Small intestine (tissue), 7 donors: ENCODE measurements at regions not wholly inside any gene's neighbourhood (a gene's known extent, or its start where the extent isn't known, plus 50 kb on each side); places are given as distances from the start of the nearest gene placed in this dataset.

Experiments used
- DNase-seq, 2 donors: peaks; one replicate each; pipeline versions ENCODE4 v3.0.0 to v3.0.0-alpha.2; 2013
- FAIRE-seq: peaks from 2 replicates; lab custom pipeline; 2012; peaks lifted over from hg19 to GRCh38; lab: Jason Lieb, UNC
- H3K27ac ChIP-seq, 3 donors: one replicate each; pipeline ENCODE4 v1.5.1; 2013; ENCODE audit warnings: low read length in 2 of 3, mild to moderate bottlenecking in 2 of 3, control low read depth in 1 of 3, inconsistent platforms in 1 of 3, low read depth in 1 of 3, moderate library complexity in 1 of 3
- H3K27me3 ChIP-seq, 3 donors: one replicate each; pipeline ENCODE4 v1.6.1; 2013; ENCODE audit warnings: low read length in 3 of 3, inconsistent platforms in 1 of 3; ENCODE audit not compliant: control insufficient read depth in 3 of 3, insufficient read depth in 3 of 3
- H3K36me3 ChIP-seq, 3 donors: one replicate each; pipeline ENCODE4 v1.6.1; 2013; ENCODE audit warnings: low read length in 3 of 3, inconsistent platforms in 1 of 3, low read depth in 1 of 3, mild to moderate bottlenecking in 1 of 3, moderate library complexity in 1 of 3; ENCODE audit not compliant: control insufficient read depth in 3 of 3, insufficient read depth in 2 of 3
- H3K4me1 ChIP-seq, 3 donors: one replicate each; pipeline ENCODE4 v1.6.1; 2013; ENCODE audit warnings: low read length in 2 of 3, inconsistent platforms in 1 of 3, low read depth in 1 of 3, mild to moderate bottlenecking in 1 of 3, moderate library complexity in 1 of 3; ENCODE audit not compliant: control insufficient read depth in 3 of 3, insufficient read depth in 2 of 3
- H3K4me3 ChIP-seq, 3 donors: one replicate each; pipeline ENCODE4 v1.5.1; 2013; ENCODE audit warnings: low read length in 3 of 3, control low read depth in 1 of 3, inconsistent platforms in 1 of 3, low read depth in 1 of 3, mild to moderate bottlenecking in 1 of 3, moderate library complexity in 1 of 3
- H3K9me3 ChIP-seq, 2 donors: one replicate each; pipeline ENCODE4 v1.6.1; 2013; ENCODE audit warnings: low read depth in 1 of 2, low read length in 1 of 2; ENCODE audit not compliant: control insufficient read depth in 2 of 2, insufficient read depth in 1 of 2
- WGBS, 3 donors: extraction: QIAGEN DNeasy Blood & Tissue Kit; methylation state at CpG; one replicate each; pipeline ENCODE4 v1.1.7; 2013; 5-methylcytosine and 5-hydroxymethylcytosine counted together
- donor health status: healthy with polysubstance abuse.
- donor health status: control.
- donor health status: control.
- donor health status: Bipolar disorder and iron deficiency.
- donor health status: healthy.

DNA sequence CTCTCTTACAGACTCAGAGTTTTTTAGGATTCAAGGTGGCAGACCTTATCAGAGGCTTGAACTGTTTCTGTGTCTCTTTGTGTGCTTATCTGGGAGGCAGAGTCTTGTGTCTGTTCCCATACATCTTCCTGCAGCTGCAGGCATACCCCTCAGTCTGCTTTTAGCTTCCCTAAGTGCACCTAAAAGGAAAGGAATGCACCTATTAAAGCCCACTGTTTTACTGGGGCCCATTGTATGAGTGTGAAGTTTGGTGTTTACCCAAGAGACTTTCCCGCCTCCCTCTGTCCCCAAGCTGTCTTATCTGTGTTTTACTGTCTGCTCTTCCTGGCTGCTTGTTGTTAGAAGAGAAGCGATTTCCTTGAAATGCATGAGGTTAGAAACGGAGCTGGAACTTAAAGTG, 1757.3 kb upstream of the PIK3C3 start:
- 34 to 59% (median 43%) methylated on average over 3 of the region's 3 CpGs for whole genome bisulfite sequencing, 3 donors
- no peak for DNase-seq
- Histone ChIP-seq H3K27ac (no peak overlapping the region), H3K27me3 (no peaks in the 10 kb centered on the region), H3K9me3 (no peaks in the 10 kb centered on the region), H3K4me3 (no peak overlapping the region), H3K36me3 (no peaks in the 10 kb centered on the region), H3K4me1 (no peaks in the 10 kb centered on the region)
- FAIRE-seq = no peak

DNA sequence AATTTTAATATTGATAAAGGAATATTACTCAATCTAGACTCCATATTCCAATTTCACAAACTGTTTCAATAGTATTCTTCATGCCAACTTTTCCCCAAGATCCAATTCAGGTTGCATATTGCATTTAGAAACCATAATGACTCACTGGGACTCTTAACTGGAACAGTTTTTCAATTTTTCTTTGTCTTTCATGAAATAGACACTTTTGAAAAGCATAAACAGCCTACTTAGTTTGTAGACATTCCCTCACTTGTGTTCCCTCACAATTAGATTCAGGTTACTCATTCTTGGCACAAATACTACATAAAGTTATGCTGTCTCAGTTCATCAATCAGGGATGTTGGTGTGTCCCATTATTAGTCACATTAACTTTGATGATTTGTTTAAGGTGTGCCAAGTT, 1768.4 kb upstream of the PIK3C3 start:
- Histone ChIP-seq H3K27ac (no peak overlapping the region), H3K36me3 (no peaks in the 10 kb centered on the region), H3K4me1 (no peaks in the 10 kb centered on the region), H3K9me3 (no peaks in the 10 kb centered on the region), H3K27me3 (no peaks in the 10 kb centered on the region), H3K4me3 (no peak overlapping the region)
- FAIRE-seq = no peak
- DNase-seq = no peak

DNA sequence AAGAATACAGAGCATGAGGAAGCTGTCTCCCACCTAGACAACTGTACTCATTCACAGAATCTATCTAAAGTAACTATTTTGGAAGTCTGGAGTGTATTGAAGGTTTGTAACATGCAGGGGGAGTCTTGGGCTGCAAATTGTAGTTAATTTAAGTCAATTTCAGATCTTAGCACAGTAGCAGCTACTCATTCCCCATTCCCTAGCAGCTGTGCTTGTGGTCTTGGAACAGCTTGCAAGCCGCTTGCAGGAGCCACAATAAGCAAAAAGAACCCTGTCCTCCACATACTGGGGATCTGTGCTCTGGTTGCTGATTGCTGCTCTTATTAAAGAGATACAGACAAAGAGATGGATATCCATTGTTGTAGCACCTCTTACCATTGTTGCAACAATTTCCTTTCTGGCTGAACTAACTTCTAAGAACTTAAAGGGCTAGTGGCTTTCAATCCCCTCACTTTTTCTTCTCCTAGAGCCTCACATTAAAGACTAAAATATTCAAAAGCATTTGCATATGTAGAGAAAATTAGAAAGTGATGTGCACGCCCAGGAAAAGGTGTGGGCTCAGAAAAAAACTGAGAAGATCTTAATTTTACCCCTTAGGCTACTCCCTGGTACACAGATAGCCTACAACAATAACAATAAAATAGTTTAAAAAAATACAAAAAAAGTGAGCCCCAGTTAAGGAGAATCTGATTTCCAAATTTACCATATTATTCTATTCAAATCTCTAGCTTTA, 1775.1 kb upstream of the PIK3C3 start:
- no peaks in the 10 kb centered on the region for H3K36me3 ChIP-seq
- H3K27ac ChIP-seq = no peak overlapping the region
- FAIRE-seq (no peak), DNase-seq (no peak)
- no peaks in the 10 kb centered on the region for H3K27me3 ChIP-seq
- no peak overlapping the region for H3K4me3 ChIP-seq
- H3K9me3 ChIP-seq = no peaks in the 10 kb centered on the region
- 63 to 71% (median 65%) methylated on average over 2 of the region's 2 CpGs for WGBS, 3 donors
- no peaks in the 10 kb centered on the region for H3K4me1 ChIP-seq

DNA sequence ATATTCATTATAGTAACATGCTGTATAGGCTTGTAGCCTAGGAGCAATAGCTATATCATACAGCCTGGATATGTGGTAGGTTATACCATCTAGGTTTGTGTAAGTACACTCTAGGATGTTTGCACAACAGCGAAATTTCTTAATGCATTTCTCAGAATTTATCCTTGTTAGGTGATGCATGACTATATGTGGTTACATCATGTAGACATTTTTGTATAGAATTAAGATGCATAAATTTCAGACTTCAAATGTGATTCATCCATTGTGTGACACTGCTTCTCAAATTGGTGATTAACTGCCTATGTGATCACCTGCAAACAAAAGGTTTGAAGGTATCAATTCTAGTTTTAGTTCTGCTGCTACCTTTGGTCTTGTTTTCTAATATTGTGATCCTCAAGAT, 1787.0 kb upstream of the PIK3C3 start:
- Histone ChIP-seq H3K36me3 (no peaks in the 10 kb centered on the region), H3K4me1 (no peaks in the 10 kb centered on the region), H3K27ac (no peak overlapping the region), H3K9me3 (no peaks in the 10 kb centered on the region), H3K4me3 (no peak overlapping the region), H3K27me3 (no peaks in the 10 kb centered on the region)
- DNase-seq (no peak), FAIRE-seq (no peak)
- 67 to 93% (median 83%) methylated on average over 1 of the region's 1 CpG for WGBS, 3 donors

DNA sequence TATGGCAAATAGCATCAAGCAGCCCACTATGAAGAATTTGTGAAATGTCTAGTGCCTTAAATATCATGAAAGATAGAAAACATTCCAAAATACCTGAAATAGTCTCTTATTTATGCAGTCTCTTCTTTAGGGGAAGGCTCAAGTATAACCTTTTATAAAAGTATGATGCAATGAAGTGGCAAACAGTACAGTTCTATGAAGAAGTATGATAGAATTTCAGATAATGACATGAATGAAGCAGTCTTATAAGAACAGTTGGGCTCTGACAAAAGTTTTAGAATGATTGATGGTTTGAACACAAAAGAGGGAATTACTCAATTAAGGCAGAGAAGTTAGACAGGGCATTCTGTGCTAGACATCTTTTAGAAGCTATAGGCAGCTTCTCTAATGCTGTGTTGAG, 1791.8 kb upstream of the PIK3C3 start:
- Histone ChIP-seq H3K27me3 (no peaks in the 10 kb centered on the region), H3K27ac (no peak overlapping the region), H3K36me3 (no peaks in the 10 kb centered on the region), H3K4me3 (no peak overlapping the region), H3K9me3 (no peaks in the 10 kb centered on the region), H3K4me1 (no peaks in the 10 kb centered on the region)
- no peak for FAIRE-seq
- no peak for DNase-seq

DNA sequence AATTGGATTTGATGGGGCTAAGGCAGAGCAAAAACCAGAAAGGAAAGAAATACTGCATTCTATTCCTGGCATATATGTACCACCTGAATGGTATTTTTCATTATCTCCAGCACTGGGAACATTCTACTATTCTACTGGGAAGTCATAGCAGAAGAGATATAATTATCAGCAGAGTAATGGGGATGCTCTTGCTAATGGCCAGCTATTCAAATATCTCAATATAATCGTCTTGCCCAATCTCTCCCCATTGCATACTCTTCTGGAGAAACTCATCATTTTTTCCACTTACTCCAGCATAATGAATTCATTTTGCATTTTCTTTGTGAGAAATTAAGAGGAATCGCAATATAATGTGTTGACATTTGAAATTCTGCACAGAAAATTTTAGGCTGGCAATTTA, 1794.7 kb upstream of the PIK3C3 start:
- Histone ChIP-seq H3K4me3 (no peak overlapping the region), H3K27ac (no peak overlapping the region), H3K36me3 (no peaks in the 10 kb centered on the region), H3K27me3 (no peaks in the 10 kb centered on the region), H3K4me1 (no peaks in the 10 kb centered on the region), H3K9me3 (no peaks in the 10 kb centered on the region)
- FAIRE-seq (no peak), DNase-seq (no peak)
- WGBS, 3 donors = 77 to 82% (median 77%) methylated on average over 2 of the region's 2 CpGs

DNA sequence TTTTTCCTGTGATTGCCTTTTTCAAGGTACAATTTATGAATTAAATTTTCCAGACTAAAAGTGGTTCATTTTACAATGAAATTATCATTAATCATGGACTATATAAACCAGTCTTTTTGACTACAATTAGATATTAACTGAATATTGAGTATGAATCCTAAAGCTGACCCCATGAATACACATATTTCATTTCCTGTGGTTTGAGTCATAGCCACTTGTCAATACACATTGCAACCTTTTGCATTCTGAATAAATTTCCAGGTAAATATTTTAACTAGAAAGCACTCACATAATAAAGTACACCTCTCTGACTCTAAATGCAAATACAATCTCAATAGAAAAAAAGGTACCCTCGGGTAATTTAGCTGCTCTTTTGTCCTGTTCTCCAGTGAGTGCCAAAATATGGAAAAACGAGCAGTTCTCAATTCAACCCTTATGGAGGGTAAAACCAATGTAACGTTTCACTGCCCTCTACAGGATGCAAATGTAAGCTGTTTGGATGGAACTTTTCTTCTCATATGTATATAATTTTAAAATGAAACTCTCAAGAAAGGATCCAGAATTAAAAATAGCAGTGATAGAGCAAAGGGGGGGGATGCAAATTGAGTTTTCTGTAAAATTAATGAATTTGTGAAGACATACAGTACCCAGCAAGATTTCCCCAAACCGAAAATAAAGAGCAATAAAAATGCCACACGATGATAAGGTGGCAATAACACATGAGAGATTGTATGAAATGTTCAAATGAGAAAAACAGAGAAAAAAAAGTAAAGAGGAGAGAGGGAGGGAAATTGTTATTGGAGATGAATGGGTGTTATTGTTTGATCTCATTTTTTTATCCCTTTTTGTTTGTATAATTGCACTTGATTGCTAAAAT, 1795.7 kb upstream of the PIK3C3 start:
- H3K36me3 ChIP-seq = no peaks in the 10 kb centered on the region
- H3K4me1 ChIP-seq = no peaks in the 10 kb centered on the region
- 9 to 27% (median 14%) methylated on average over 5 of the region's 5 CpGs for WGBS, 3 donors
- H3K27me3 ChIP-seq = no peaks in the 10 kb centered on the region
- no peaks in the 10 kb centered on the region for H3K9me3 ChIP-seq
- H3K4me3 ChIP-seq = no peak overlapping the region
- H3K27ac ChIP-seq = no peak overlapping the region
- DNase-seq = peak; percentile 2 to 21
- no peak for FAIRE-seq

DNA sequence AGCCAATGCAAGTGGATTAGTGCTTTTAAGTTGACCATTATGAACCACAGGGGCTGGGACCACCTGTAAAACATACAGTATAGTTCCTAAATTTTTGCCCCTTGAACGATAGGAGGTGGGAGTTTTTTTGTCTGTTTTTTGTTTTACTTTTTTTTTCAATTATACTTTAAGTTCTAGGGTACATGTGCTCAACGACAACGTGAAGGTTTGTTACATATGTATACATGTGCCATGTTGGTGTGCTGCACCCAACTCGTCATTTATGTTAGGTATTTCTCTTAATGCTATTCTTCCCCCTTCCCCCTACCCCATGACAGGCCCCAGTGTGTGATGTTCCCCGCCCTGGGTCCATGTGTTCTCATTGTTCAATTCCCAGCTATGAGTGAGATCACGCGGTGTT, 1797.9 kb upstream of the PIK3C3 start:
- H3K27me3 ChIP-seq = no peaks in the 10 kb centered on the region
- no peaks in the 10 kb centered on the region for H3K9me3 ChIP-seq
- no peak for DNase-seq
- no peak for FAIRE-seq
- no peaks in the 10 kb centered on the region for H3K36me3 ChIP-seq
- H3K4me1 ChIP-seq = no peaks in the 10 kb centered on the region
- 85 to 93% (median 86%) methylated on average over 7 of the region's 7 CpGs for WGBS, 3 donors
- no peak overlapping the region for H3K27ac ChIP-seq
- no peak overlapping the region for H3K4me3 ChIP-seq
